CD4-positive, alpha-beta T cell treated with Interleukin-17A for 4 hours (primary cell): ENCODE measurements at regions not wholly inside any gene's neighbourhood (a gene's known extent, or its start where the extent isn't known, plus 50 kb on each side); places are given as distances from the start of the nearest gene placed in this dataset.

Source experiments
- DNase-seq: peaks from one replicate; pipeline ENCODE4 v3.0.0-alpha.2; 2020; ENCODE audit warnings: mixed read lengths

DNA sequence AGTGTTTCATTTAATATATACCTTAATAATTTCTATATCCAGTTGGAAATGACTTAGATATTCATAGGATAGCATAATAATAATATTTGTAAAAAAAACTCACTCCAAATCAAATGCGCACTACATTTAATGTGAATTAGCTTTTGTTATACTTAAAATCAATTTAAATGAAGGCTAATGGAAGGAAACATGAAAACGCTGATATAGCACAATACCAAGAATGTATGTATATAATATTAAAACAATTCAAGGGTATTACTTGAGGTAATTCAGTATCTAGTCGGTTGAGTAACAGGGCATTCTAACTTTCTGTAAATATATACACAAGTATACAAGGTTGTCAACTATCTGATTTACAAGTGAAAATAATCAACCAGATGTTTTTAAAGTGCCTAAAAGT lies 307.1 kb upstream of the TEX13C start:
- no peak for DNase-seq

DNA sequence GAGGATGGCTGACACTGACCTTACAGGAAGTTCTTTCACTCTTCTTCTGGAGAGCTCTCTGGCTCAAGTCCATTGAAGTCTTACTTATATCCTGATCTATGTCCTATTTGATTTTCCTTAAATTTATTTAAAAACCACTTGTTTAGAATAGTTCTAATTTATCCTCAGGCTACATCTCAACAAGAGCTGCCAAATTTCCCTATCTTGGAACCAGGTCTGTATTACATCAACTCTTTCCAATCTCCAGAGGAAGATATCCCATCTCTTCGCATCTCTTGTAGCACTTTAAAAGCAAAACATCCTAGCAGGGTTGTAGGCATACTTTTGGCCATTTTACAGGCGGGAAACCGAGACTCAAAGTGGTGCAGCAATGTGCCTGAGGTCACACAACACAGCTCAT lies 290.5 kb upstream of the TEX13C start:
- no peak for DNase-seq
